WTC11 (cell line): ENCODE measurements at regions not wholly inside any gene's neighbourhood (a gene's known extent, or its start where the extent isn't known, plus 50 kb on each side); places are given as distances from the start of the nearest gene placed in this dataset.

Experiments
- ATAC-seq: fragments of 200-7000 bp; cut with Tn5 transposase; 2 replicates; pipeline ENCODE4 v1.10.0; 2021; ENCODE audit warnings: mild to moderate bottlenecking, moderate library complexity
- CTCF ChIA-PET: fragments of 300-600 bp; sonication (Branson Sonifier 250); formaldehyde crosslinking; loops from one replicate; lab custom pipeline; 2021; ENCODE audit warnings: antibody characterized with exemption; lab: Charles Lee
- POLR2A ChIA-PET: fragments of 350-600 bp; sonication (Branson Sonifier 250); formaldehyde crosslinking; loops from one replicate; lab custom pipeline; 2021; ENCODE audit warnings: antibody characterized with exemption; lab: Charles Lee
- DNase-seq: peaks from one replicate; pipeline ENCODE4 v3.0.0; 2021; ENCODE audit warnings: low spot score
- H3K27ac Mint-ChIP-seq: 2 replicates; pipeline ENCODE4 v1.8.0; 2021; ENCODE audit warnings: mixed read lengths
- H3K27me3 Mint-ChIP-seq: 2 replicates; pipeline ENCODE4 v1.8.0; 2021; ENCODE audit warnings: low read depth, mild to moderate bottlenecking, moderate library complexity, mixed read lengths
- H3K36me3 Mint-ChIP-seq: 2 replicates; pipeline ENCODE4 v1.8.0; 2021; ENCODE audit warnings: mixed read lengths
- H3K4me1 Mint-ChIP-seq: 2 replicates; pipeline ENCODE4 v1.8.0; 2022; ENCODE audit warnings: mixed read lengths
- H3K4me3 Mint-ChIP-seq: 2 replicates; pipeline ENCODE4 v1.8.0; 2021; ENCODE audit warnings: mild to moderate bottlenecking, moderate library complexity, mixed read lengths
- H3K9me3 Mint-ChIP-seq: 2 replicates; pipeline ENCODE4 v1.8.0; 2021; ENCODE audit warnings: mixed read lengths
- CREM ChIP-seq: sonication (generic); formaldehyde crosslinking; IDR thresholded peaks from 2 replicates; pipeline ENCODE4 v1.8.1; 2022; ENCODE audit warnings: mild to moderate bottlenecking, missing genetic modification reagents, moderate library complexity
- ELF4 ChIP-seq: sonication (generic); formaldehyde crosslinking; IDR thresholded peaks from 2 replicates; pipeline ENCODE4 v1.8.1; 2022; ENCODE audit warnings: low read depth, mild to moderate bottlenecking, moderate library complexity, missing genetic modification reagents
- EMX1 ChIP-seq: fragments of 250-450 bp; sonication (Bioruptor Pico); IDR thresholded peaks from 2 replicates; pipeline ENCODE4 v1.8.0; 2021; ENCODE audit warnings: mild to moderate bottlenecking
- FOXJ3 ChIP-seq: sonication (generic); formaldehyde crosslinking; IDR thresholded peaks from 2 replicates; pipeline ENCODE4 v1.9.0; 2021; ENCODE audit warnings: missing genetic modification reagents, mild to moderate bottlenecking, borderline replicate concordance
- GRHL2 ChIP-seq: fragments of 250-450 bp; sonication (Bioruptor Pico); IDR thresholded peaks from 2 replicates; pipeline ENCODE4 v1.8.0; 2022; ENCODE audit warnings: mild to moderate bottlenecking, moderate library complexity; ENCODE audit not compliant: insufficient replicate concordance, severe bottlenecking
- GTF2I ChIP-seq: fragments of 250-450 bp; sonication (Bioruptor Pico); conservative IDR thresholded peaks from 2 replicates; pipeline ENCODE4 v1.4.0; 2021; ENCODE audit warnings: mild to moderate bottlenecking
- MYBL2 ChIP-seq: sonication (generic); formaldehyde crosslinking; IDR thresholded peaks from 2 replicates; pipeline ENCODE4 v1.8.1; 2023; ENCODE audit warnings: mild to moderate bottlenecking, moderate library complexity, missing genetic modification reagents
- NFYB ChIP-seq: sonication (generic); formaldehyde crosslinking; conservative IDR thresholded peaks from 2 replicates; pipeline ENCODE4 v1.8.0; 2022; ENCODE audit warnings: low read depth, missing genetic modification reagents
- NR3C1 ChIP-seq: sonication (generic); formaldehyde crosslinking; conservative IDR thresholded peaks from 2 replicates; pipeline ENCODE4 v1.8.1; 2023; ENCODE audit warnings: low read depth, mild to moderate bottlenecking, missing genetic modification reagents
- OVOL2 ChIP-seq: fragments of 250-450 bp; sonication (Bioruptor Pico); IDR thresholded peaks from 2 replicates; pipeline ENCODE4 v1.9.0; 2021; ENCODE audit warnings: mild to moderate bottlenecking, borderline replicate concordance
- SMAD3 ChIP-seq: sonication (generic); formaldehyde crosslinking; IDR thresholded peaks from 2 replicates; pipeline ENCODE4 v1.8.0; 2022; ENCODE audit warnings: missing genetic modification reagents, mild to moderate bottlenecking, borderline replicate concordance
- SP1 ChIP-seq: sonication (generic); formaldehyde crosslinking; conservative IDR thresholded peaks from 2 replicates; pipeline ENCODE4 v1.8.1; 2022; ENCODE audit warnings: missing genetic modification reagents
- ZNF219 ChIP-seq: sonication (generic); formaldehyde crosslinking; IDR thresholded peaks from 2 replicates; pipeline ENCODE4 v1.8.0; 2023; ENCODE audit warnings: missing genetic modification reagents, mild to moderate bottlenecking, borderline replicate concordance
- ZNF232 ChIP-seq: sonication (generic); formaldehyde crosslinking; IDR thresholded peaks from 2 replicates; pipeline ENCODE4 v1.8.0; 2022; ENCODE audit warnings: mild to moderate bottlenecking, missing genetic modification reagents
- ZNF416 ChIP-seq: fragments of 250-450 bp; sonication (Bioruptor Pico); IDR thresholded peaks from 2 replicates; pipeline ENCODE4 v1.9.0; 2021; ENCODE audit warnings: mild to moderate bottlenecking, inconsistent platforms
- TF ChIP-seq, protein P1 (sequence below): fragments of 200-600 bp; IDR thresholded peaks from 2 replicates; pipeline ENCODE4 v1.8.0; 2022; ENCODE audit warnings: antibody characterized with exemption
- TF ChIP-seq, protein P2 (sequence below): sonication (generic); formaldehyde crosslinking; IDR thresholded peaks from 2 replicates; pipeline ENCODE4 v1.8.0; 2022; ENCODE audit warnings: mild to moderate bottlenecking, missing genetic modification reagents
- TF ChIP-seq, protein P3 (sequence below): sonication (generic); formaldehyde crosslinking; IDR thresholded peaks from 2 replicates; pipeline ENCODE4 v1.8.0; 2023; ENCODE audit warnings: missing genetic modification reagents, mild to moderate bottlenecking, borderline replicate concordance
- TF ChIP-seq, protein P4 (sequence below): sonication (generic); formaldehyde crosslinking; IDR thresholded peaks from 2 replicates; pipeline ENCODE4 v1.8.1; 2023; ENCODE audit warnings: mild to moderate bottlenecking, missing genetic modification reagents, moderate library complexity
- TF ChIP-seq, protein P5 (sequence below): sonication (generic); formaldehyde crosslinking; IDR thresholded peaks from 2 replicates; pipeline ENCODE4 v1.8.0; 2022; ENCODE audit warnings: mild to moderate bottlenecking, missing genetic modification reagents
- TF ChIP-seq, protein P6 (sequence below): sonication (generic); formaldehyde crosslinking; IDR thresholded peaks from 2 replicates; pipeline ENCODE4 v1.8.1; 2023; ENCODE audit warnings: mild to moderate bottlenecking, missing genetic modification reagents, moderate library complexity
- TF ChIP-seq, protein P7 (sequence below): sonication (generic); formaldehyde crosslinking; IDR thresholded peaks from 2 replicates; pipeline ENCODE4 v1.8.0; 2023; ENCODE audit warnings: mild to moderate bottlenecking, missing genetic modification reagents

DNA sequence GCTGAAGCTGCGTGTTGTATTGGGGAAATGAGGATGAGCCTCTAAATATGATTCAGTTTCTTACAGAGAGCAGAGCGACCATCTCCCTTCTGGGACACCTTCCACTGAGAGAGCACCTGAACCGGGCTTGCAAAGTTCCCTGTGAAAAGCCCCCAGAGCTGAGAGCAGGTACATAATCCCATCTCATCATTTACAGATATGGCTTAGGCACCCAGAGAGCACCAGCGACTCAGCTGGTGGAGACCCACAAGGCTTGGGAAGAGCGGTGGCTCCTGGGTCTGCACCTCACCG lies 324.3 kb upstream of the IRX4 start (continued):
- TF ChIP-seq NR3C1 (CRISPR knock-in tag) = no peak
- no peak for TF ChIP-seq NFYB (CRISPR knock-in tag)
- no peak for TF ChIP-seq EMX1 (CRISPR knock-in tag)
- TF ChIP-seq, protein P1, sequence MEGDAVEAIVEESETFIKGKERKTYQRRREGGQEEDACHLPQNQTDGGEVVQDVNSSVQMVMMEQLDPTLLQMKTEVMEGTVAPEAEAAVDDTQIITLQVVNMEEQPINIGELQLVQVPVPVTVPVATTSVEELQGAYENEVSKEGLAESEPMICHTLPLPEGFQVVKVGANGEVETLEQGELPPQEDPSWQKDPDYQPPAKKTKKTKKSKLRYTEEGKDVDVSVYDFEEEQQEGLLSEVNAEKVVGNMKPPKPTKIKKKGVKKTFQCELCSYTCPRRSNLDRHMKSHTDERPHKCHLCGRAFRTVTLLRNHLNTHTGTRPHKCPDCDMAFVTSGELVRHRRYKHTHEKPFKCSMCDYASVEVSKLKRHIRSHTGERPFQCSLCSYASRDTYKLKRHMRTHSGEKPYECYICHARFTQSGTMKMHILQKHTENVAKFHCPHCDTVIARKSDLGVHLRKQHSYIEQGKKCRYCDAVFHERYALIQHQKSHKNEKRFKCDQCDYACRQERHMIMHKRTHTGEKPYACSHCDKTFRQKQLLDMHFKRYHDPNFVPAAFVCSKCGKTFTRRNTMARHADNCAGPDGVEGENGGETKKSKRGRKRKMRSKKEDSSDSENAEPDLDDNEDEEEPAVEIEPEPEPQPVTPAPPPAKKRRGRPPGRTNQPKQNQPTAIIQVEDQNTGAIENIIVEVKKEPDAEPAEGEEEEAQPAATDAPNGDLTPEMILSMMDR = no peak
- TF ChIP-seq, protein P2, sequence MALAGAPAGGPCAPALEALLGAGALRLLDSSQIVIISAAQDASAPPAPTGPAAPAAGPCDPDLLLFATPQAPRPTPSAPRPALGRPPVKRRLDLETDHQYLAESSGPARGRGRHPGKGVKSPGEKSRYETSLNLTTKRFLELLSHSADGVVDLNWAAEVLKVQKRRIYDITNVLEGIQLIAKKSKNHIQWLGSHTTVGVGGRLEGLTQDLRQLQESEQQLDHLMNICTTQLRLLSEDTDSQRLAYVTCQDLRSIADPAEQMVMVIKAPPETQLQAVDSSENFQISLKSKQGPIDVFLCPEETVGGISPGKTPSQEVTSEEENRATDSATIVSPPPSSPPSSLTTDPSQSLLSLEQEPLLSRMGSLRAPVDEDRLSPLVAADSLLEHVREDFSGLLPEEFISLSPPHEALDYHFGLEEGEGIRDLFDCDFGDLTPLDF (CRISPR knock-in tag) = no peak
- TF ChIP-seq GTF2I (CRISPR knock-in tag) = no peak
- no peak for TF ChIP-seq FOXJ3 (CRISPR knock-in tag)
- no peak for TF ChIP-seq MYBL2 (CRISPR knock-in tag)
- TF ChIP-seq CREM (CRISPR knock-in tag) = no peak
- TF ChIP-seq ZNF232 (CRISPR knock-in tag) = no peak
- TF ChIP-seq, protein P3, sequence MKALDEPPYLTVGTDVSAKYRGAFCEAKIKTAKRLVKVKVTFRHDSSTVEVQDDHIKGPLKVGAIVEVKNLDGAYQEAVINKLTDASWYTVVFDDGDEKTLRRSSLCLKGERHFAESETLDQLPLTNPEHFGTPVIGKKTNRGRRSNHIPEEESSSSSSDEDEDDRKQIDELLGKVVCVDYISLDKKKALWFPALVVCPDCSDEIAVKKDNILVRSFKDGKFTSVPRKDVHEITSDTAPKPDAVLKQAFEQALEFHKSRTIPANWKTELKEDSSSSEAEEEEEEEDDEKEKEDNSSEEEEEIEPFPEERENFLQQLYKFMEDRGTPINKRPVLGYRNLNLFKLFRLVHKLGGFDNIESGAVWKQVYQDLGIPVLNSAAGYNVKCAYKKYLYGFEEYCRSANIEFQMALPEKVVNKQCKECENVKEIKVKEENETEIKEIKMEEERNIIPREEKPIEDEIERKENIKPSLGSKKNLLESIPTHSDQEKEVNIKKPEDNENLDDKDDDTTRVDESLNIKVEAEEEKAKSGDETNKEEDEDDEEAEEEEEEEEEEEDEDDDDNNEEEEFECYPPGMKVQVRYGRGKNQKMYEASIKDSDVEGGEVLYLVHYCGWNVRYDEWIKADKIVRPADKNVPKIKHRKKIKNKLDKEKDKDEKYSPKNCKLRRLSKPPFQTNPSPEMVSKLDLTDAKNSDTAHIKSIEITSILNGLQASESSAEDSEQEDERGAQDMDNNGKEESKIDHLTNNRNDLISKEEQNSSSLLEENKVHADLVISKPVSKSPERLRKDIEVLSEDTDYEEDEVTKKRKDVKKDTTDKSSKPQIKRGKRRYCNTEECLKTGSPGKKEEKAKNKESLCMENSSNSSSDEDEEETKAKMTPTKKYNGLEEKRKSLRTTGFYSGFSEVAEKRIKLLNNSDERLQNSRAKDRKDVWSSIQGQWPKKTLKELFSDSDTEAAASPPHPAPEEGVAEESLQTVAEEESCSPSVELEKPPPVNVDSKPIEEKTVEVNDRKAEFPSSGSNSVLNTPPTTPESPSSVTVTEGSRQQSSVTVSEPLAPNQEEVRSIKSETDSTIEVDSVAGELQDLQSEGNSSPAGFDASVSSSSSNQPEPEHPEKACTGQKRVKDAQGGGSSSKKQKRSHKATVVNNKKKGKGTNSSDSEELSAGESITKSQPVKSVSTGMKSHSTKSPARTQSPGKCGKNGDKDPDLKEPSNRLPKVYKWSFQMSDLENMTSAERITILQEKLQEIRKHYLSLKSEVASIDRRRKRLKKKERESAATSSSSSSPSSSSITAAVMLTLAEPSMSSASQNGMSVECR (CRISPR knock-in tag) = no peak
- TF ChIP-seq GRHL2 (CRISPR knock-in tag) = no peak
- TF ChIP-seq SMAD3 (CRISPR knock-in tag) = no peak

DNA sequence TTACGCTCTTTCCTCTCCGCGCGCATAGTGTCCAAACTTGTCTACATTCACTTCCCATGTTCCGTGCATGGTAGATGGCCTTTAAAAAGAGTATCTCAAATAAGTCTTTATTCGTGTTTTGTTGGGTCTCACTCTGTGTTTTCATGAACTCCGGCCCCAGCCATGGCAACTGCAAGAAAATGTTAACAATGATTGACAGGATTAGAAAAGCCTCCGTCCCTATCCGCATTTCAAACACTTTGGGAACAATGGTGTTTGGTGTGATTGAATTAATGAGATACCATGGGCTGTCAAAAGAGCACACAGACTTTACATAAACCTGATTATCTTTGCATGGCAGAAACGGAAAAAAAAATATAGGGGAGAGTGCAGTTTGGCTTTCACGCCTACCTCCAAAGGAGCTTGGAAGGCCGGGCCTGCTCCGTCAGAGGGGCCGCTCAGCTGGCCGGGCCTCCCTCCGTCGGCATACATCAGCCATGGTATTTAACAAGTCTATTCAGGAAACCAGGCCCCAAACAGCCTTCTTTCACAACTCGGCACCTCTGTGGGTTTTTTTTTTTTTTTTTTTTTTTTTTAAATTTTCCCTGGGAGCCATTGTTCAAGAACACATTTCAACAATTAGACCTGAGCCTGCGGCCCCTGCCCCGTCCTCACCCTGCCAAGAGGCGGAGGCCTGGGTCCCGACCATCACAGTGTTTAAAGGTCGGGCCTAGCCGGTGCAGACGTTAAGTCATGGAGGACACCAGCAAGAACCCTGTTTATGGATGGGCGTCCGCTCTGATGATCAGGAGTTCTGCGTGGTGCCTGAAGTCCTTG lies 323.8 kb upstream of the IRX4 start:
- CTCF ChIA-PET = no interaction called here
- H3K9me3 Mint-ChIP-seq = no peaks in the 10 kb centered on the region
- ATAC-seq (no peak), DNase-seq (no peak)
- peaks cover 23% of the 10 kb centered on the region for H3K4me1 Mint-ChIP-seq
- POLR2A ChIA-PET = interaction anchor here (0.6 to 0.7 kb wide), 2 partner anchors 52 to 989 kb away, joined by 3 to 5 read pairs; no protein-coding TSS in a partner anchor
- no peaks in the 10 kb centered on the region for H3K36me3 Mint-ChIP-seq
- no peak overlapping the region for H3K27ac Mint-ChIP-seq
- H3K27me3 Mint-ChIP-seq = no peaks in the 10 kb centered on the region
- no peak overlapping the region for H3K4me3 Mint-ChIP-seq
- no peak for TF ChIP-seq SP1 (CRISPR knock-in tag)
- TF ChIP-seq, protein P4, sequence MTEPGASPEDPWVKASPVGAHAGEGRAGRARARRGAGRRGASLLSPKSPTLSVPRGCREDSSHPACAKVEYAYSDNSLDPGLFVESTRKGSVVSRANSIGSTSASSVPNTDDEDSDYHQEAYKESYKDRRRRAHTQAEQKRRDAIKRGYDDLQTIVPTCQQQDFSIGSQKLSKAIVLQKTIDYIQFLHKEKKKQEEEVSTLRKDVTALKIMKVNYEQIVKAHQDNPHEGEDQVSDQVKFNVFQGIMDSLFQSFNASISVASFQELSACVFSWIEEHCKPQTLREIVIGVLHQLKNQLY (CRISPR knock-in tag) = no peak
- TF ChIP-seq, protein P5, sequence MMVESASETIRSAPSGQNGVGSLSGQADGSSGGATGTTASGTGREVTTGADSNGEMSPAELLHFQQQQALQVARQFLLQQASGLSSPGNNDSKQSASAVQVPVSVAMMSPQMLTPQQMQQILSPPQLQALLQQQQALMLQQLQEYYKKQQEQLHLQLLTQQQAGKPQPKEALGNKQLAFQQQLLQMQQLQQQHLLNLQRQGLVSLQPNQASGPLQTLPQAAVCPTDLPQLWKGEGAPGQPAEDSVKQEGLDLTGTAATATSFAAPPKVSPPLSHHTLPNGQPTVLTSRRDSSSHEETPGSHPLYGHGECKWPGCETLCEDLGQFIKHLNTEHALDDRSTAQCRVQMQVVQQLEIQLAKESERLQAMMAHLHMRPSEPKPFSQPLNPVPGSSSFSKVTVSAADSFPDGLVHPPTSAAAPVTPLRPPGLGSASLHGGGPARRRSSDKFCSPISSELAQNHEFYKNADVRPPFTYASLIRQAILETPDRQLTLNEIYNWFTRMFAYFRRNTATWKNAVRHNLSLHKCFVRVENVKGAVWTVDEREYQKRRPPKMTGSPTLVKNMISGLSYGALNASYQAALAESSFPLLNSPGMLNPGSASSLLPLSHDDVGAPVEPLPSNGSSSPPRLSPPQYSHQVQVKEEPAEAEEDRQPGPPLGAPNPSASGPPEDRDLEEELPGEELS (CRISPR knock-in tag) = no peak
- no peak for TF ChIP-seq ZNF416
- TF ChIP-seq, protein P6, sequence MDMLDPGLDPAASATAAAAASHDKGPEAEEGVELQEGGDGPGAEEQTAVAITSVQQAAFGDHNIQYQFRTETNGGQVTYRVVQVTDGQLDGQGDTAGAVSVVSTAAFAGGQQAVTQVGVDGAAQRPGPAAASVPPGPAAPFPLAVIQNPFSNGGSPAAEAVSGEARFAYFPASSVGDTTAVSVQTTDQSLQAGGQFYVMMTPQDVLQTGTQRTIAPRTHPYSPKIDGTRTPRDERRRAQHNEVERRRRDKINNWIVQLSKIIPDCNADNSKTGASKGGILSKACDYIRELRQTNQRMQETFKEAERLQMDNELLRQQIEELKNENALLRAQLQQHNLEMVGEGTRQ (CRISPR knock-in tag) = no peak
- no peak for TF ChIP-seq CREM (CRISPR knock-in tag)
- TF ChIP-seq ZNF219 (CRISPR knock-in tag) = no peak
- TF ChIP-seq, protein P7, sequence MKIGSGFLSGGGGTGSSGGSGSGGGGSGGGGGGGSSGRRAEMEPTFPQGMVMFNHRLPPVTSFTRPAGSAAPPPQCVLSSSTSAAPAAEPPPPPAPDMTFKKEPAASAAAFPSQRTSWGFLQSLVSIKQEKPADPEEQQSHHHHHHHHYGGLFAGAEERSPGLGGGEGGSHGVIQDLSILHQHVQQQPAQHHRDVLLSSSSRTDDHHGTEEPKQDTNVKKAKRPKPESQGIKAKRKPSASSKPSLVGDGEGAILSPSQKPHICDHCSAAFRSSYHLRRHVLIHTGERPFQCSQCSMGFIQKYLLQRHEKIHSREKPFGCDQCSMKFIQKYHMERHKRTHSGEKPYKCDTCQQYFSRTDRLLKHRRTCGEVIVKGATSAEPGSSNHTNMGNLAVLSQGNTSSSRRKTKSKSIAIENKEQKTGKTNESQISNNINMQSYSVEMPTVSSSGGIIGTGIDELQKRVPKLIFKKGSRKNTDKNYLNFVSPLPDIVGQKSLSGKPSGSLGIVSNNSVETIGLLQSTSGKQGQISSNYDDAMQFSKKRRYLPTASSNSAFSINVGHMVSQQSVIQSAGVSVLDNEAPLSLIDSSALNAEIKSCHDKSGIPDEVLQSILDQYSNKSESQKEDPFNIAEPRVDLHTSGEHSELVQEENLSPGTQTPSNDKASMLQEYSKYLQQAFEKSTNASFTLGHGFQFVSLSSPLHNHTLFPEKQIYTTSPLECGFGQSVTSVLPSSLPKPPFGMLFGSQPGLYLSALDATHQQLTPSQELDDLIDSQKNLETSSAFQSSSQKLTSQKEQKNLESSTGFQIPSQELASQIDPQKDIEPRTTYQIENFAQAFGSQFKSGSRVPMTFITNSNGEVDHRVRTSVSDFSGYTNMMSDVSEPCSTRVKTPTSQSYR (CRISPR knock-in tag) = no peak
- no peak for TF ChIP-seq ELF4 (CRISPR knock-in tag)
- TF ChIP-seq OVOL2 (CRISPR knock-in tag) = no peak
- no peak for TF ChIP-seq GRHL2 (CRISPR knock-in tag)
- TF ChIP-seq EMX1 (CRISPR knock-in tag) = no peak
